ENCODE measurements at regions not wholly inside any gene's neighbourhood (a gene's known extent, or its start where the extent isn't known, plus 50 kb on each side); places are given as distances from the start of the nearest gene placed in this dataset.

DNA sequence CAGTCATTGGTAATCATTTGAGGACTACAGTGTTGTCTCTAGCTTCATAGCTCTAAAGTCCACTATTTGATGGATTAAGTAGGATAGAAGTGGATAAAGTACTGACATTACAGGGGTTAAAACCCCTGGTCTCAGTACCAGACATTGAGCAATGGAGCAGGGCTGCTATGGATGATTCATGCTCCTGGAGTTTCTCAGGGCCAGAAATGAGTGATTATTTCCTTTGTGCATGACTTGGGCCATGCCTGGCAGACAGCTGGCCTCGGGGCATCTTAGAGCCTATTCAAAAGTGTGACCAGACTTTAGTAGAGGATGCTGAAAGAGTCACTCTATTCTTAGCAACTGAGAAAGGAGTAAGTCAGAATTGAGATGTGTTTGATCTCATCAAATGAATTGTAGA lies 350.7 kb upstream of the TLE4 start:
- TF ChIP-seq, protein P1, sequence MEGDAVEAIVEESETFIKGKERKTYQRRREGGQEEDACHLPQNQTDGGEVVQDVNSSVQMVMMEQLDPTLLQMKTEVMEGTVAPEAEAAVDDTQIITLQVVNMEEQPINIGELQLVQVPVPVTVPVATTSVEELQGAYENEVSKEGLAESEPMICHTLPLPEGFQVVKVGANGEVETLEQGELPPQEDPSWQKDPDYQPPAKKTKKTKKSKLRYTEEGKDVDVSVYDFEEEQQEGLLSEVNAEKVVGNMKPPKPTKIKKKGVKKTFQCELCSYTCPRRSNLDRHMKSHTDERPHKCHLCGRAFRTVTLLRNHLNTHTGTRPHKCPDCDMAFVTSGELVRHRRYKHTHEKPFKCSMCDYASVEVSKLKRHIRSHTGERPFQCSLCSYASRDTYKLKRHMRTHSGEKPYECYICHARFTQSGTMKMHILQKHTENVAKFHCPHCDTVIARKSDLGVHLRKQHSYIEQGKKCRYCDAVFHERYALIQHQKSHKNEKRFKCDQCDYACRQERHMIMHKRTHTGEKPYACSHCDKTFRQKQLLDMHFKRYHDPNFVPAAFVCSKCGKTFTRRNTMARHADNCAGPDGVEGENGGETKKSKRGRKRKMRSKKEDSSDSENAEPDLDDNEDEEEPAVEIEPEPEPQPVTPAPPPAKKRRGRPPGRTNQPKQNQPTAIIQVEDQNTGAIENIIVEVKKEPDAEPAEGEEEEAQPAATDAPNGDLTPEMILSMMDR (IDR thresholded peaks at IDR 0.05): no peak
- no peak for TF ChIP-seq ZFX (IDR thresholded peaks at IDR 0.05; ENCODE audit: borderline replicate concordance)

All from 22Rv1 (cell line).